ENCODE measurements at regions not wholly inside any gene's neighbourhood (a gene's known extent, or its start where the extent isn't known, plus 50 kb on each side); places are given as distances from the start of the nearest gene placed in this dataset.
"Not testable (repeated sequence)": the region's sequence is repeated elsewhere in the genome, so short reads cannot be mapped to it uniquely, and the experiment has no call there.

DNA sequence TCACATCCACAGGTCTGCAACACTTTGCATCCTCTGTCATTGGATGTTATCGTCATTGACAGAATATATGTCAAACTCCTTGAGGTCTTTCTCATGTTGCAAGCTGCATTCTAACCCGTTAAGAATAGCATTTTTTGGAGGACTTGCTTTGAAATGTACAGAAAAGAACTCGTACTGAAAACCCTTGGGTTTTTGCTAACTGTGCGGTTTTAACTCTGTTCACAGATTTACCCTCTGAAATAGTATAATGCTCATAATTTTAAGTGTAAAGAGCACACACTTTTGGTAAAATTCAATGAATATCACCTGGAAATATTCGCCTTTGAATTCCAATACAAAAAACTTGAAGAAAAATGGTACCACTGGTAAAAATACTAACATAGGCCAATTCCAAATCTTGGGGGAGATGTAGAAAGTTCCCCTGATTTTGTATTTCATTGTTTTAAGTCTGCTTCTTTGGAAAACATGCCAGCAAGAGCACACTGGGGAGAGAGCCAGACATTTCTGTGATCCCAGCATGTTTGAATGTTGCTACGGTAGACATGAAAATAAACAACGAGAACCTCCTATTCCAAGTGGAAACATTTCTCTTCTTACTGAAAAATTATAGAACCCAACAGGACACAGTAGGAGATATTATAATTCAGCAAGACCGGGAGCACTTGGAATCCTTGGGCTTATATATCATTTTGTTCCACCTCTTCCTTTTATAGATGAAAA is 446.0 kb downstream of the AEBP2 start:
- DNase-seq = no peak

DNA sequence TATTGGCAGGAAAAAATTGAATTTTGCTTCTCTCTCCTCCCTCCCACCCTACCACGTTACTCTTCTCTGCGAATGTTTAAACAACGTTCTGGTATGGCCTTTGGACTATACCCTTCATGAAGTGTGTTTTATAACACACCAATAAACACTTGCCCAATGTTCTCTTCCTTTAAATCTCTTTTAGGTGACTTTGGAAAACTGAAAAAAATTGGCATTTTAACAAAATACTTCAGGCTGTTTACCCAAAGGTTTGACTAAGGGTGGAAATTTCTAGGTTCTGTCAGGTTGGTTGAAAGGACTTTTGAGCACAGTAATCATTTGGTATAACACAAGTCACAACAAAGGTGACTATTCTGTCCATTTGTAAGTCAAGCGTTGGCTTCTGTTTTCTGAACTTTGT is 446.8 kb downstream of the AEBP2 start:
- no peak for DNase-seq

DNA sequence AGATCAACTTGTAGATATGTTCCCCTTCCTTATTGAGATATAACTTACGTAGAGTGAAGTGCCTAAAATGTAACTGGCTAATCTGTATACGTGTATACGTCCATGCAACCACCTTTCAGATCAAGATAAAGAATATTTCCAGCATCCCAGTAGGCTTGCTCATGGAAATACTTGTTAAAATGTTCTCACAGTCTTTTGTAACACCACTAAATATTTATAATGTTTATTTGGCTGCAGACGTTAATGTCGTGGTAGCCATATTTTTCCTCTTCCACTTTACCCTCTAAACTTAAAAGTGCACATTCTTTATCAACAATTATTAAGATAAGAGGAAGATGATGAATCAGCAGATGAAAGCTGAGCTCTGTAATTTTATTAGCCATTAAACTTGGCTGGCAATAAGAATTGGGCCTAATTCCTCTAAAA is 447.4 kb downstream of the AEBP2 start:
- DNase-seq = no peak

DNA sequence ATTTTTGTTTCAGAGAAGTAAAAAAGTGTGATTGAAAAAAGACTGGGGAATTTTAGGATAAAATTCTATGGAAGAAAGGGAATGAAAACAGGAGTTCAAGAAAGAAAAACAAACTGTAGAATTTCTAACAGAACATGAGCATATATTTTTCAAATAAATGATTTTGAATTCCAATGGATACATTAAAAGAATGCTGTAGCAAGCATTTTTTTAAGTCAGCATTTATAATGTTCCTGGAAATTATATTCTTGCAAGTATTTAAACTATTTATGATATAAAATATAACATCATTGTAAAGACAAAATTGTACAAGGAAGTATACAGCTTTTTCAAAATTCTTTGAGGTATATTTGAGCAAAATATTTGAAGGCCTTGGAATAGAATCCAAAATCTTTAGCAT is 450.7 kb downstream of the AEBP2 start:
- DNase-seq = no peak

DNA sequence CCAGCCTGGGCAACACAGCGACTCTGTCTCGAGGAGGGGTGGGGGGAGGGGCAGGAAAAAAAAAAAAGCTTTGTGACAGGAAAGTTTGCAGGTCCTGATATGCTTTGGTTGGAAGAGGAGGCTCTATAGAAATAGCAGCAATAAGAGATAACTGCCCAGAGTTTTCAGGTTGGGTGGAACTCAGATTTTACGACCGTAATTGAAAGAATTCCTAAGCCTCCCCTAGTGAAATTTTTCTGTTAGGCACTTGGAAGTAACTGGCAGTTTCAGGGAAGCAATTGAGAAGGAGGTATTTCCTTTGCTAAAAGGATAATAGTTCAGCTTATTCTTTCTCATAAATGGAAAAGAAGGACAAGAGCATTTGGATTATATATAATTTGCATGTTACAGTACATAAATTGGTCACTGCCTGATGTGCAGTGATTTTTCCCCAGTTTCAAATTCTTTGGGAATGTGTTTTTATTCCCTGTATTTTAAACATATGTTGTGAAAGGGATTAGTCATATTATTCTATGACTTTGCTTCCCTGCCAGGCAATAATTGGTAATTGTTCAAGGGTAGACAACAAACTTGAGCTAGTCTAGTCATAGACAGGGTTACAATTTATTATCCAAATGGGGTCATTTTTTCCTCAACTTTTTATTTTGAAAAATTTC is 452.8 kb downstream of the AEBP2 start:
- DNase-seq = no peak

DNA sequence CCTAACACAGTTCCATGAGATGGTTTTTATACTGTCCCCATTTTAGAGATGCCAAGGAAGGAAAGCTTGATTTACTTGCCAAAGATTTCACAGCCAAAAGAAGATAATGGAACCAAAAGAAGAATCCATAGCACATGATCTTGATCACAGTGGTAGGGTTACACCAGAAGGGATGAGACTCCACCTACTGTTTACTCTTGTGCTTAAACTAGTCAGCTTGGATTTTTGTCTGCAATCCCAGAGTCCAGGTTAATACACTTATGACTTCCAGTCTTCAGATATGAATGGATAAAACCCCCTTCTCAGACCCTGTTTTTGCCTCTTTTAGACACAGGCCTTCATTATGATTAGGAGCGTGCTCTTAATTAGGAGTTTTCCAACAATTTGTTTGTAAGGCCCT is 454.2 kb downstream of the AEBP2 start:
- DNase-seq = no peak

DNA sequence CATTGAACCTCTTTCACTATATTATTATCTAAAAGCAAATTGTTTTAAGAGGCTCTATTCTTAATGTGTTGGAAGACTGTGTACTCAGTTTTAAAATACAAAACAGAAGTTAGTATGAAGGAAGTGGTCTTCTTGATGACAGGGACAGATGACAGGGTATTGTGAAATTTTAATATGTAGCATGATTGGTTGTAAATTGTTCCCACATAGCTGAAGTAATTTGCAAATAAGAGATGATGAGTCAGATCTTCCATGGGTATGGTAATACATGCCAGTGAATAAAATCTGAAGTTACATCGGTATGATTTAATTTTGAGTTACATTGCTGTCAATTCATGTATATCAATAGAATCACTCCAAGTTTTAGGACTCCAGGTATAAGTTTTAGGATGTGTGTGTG is 454.8 kb downstream of the AEBP2 start:
- DNase-seq = no peak

DNA sequence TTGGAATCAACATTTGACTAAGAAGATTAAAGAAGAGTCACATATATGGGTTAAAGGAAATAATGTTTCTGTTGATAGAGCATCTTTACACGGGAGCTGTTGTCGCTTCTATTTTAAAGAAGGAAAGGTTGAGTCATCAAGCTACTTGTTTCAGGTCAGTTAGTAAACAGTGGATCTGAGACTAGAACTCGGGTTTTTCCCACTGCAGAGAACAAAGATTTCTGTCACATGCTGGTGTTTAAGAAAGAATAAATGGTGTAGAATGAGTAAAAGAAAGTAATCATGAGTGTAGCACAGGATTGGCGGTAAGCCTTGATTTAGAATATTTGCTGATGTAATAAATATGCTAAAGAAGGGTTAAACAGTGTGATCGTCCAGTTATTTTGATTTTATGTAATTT is 455.5 kb downstream of the AEBP2 start:
- DNase-seq = no peak

DNA sequence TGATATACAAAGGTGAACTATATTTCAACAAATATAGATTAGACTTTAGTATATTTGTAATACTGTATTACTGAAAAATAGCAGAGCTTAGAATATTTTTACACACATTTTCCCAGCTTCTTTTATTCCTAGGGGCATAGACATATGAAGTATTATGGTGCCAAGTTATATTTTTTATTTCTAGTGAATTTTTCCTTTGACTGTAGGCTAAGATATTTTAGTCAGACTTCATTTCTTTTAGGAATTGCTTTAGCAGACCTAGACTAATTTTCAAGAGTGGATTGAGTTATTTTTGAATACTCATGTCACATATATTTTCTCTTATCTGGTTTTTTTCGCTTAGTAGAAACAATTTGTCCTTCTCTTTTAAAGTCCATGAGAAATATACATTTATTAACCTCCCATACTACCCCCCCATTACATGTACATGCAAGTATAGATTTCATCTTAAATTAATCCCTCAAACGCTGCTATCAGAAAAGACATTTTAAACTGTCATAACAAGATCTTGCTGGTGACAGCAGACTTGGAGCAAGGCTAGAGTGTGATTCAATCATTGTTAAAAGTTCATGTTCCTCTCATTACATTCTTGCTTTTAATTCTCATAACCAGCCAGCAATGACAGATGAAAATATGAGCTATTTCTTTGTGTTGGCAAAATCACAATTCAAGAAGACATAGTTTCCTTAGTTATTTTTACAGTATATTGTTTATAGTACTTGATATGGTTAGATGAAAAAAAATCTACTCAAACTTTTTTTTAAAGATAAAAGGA is 456.1 kb downstream of the AEBP2 start:
- no peak for DNase-seq

DNA sequence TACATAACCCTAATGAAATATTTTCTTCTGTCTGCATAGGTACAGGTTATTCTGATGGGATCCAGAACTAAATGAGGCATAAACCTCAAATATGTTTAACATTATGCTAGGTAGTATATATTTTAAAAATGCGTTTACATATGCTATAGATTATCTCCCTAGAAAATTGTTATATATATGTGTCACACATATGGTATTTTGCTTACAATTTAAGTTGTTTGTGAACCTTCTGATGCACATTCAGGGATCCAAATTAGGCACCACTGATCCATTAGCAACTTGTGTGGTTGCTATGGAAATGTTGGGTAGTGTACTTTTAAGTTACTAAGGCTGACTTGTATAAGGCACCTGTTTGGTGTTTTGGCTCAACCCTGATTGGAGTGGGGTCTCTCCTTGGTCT is 456.7 kb downstream of the AEBP2 start:
- no peak for DNase-seq

DNA sequence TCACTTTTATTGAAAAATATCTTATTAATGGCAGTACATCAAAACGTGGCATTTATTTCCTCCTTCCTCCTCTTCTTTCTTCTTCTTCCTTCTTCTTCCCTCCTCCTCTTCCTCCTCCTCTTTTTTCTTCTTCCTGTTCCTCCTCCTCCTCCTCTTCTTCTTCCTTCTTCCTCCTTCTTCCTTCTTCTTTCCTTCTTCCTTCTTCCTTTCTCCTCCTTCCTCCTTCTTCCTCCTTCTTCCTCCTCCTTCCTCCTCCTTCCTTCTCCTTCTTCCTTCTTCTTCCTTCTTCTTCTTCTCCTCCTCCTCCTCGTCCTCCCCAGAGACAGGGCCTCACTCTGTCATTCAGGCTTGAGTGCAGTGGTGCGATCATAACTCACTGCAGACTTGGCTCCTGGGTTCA is 457.2 kb downstream of the AEBP2 start:
- DNase-seq = no peak

DNA sequence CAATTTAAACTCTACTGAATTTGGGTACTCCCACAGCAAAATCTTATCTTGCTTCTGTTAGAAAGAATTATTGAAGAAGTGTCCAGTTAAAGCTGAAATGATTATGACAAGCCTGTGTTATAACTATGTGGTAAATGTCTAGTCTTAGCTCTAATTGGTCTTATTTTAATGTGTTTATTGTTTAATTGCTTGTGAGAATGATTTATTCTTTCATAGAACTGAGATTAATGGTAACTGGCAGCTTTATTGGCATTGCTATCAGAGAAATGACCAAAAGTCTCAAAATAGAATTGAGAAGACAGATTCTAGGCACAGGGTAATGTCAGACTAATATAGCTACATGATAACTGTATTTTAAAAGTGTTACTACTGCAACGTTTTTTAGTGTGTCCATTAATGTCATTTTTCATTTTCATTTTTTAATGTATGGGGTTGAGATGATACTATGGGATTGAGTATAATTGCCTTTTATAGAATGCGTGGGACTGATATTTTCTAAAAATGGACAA is 458.7 kb downstream of the AEBP2 start:
- no peak for DNase-seq

DNA sequence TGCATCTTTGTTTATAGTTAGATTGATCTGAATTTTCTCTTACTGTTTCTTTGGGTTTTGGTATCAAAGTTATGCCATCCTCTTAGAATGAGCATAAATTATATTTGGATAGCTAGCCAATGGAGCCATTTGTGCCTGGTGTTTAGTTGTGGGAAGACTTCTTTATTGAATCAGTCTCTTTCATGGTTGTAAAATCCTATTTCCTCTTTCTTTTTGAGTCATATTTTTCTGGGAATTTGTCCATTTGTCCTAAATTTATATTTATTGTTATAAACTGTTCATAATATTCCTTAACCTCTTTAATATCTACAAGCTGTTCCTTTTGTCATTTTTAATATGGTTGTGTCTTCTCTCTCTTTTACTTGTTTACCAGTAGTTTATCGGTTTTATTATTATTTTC is 462.5 kb downstream of the AEBP2 start:
- no peak for DNase-seq

DNA sequence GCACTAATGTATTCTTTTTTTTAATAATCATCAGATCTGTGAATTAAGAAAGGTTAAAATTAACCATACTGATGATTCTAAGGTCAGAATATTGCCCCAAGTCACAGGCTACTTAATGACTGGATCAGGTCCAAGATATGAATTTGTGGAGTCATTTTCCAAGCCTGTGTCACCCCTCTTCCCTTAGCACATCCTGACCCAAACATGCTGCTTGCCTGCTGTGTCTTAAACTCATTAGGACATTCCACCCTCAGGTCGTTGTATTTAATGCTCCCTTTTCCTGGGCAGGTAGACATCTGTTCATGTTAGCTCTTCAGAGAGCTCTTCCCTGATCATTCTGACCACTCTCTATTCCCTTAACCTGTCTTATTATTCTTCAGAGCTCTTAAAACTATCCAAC is 463.5 kb upstream of the PDE3A start:
- DNase-seq = no peak

DNA sequence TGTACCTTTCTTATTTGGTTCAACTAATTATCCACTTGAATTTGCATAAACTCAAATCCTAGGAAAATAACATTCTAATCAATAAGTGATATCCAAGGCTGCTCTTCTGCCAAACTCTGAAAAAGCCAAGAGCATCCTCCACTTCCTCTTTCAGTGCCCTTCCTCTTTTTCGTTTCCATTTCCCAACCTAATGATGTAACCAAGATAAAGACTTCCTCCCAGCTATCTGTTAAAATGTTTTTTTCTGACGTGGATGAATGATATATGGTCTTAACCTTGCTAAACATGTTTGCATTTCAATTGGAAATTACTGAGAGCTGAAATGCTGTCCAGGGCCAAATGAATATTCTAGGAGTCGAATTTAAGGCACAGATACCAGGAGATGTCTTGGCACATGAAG is 459.5 kb upstream of the PDE3A start:
- DNase-seq = no peak

DNA sequence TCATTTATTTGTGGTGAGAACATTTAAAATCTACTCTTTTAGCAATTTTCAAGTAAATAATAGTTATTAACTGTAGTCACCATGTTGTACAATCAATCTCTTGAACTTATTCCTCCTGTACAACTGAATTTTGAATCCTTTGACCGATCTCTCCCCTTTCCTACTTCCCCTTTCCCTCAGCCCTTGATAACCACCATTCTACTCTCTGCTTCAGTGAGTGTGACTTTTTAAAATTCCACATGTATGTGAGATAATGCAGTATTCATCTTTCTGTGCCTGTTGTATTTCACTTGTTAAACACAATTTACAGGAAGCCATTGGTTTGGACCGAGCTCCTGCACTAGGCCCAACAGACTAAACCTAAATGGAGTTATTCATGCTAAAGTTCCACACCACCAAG is 458.9 kb upstream of the PDE3A start:
- DNase-seq = no peak

DNA sequence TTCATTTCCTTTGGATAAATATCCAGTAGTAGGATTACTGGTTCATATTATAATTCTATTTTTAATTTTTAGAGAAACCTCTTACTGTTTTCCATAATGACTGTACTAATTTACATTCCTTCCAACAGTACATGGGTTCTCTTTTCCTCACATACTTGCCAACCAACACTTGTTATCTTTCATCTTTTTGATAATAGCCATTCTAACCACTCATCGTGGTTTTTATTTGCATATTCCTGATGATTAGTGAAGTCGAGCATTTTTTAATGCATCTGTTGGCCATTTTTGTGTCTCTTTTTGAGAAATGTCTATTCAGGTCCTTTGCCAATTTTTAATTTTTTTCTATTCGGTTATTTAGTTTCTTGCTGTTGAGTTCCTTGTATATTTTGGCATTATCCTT is 457.7 kb upstream of the PDE3A start:
- no peak for DNase-seq

DNA sequence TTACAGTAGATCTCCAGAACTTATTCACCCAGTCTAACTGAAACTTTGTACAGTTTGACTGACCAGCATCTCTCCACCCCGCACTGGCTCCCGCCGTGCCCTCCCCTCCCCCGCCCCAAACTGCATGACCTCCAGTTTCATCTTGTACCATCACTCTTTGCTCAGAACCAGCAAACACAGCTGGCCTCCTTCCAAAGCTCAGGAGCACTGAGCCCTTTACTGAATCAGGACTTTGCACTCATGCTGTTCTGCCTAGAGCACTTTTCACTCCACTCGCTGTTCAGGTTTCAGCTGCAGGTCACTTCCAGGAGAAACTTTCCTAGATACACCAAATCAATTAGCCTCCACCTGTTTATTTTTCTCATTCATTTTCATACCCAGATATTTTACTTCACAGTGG is 455.3 kb upstream of the PDE3A start:
- no peak for DNase-seq

DNA sequence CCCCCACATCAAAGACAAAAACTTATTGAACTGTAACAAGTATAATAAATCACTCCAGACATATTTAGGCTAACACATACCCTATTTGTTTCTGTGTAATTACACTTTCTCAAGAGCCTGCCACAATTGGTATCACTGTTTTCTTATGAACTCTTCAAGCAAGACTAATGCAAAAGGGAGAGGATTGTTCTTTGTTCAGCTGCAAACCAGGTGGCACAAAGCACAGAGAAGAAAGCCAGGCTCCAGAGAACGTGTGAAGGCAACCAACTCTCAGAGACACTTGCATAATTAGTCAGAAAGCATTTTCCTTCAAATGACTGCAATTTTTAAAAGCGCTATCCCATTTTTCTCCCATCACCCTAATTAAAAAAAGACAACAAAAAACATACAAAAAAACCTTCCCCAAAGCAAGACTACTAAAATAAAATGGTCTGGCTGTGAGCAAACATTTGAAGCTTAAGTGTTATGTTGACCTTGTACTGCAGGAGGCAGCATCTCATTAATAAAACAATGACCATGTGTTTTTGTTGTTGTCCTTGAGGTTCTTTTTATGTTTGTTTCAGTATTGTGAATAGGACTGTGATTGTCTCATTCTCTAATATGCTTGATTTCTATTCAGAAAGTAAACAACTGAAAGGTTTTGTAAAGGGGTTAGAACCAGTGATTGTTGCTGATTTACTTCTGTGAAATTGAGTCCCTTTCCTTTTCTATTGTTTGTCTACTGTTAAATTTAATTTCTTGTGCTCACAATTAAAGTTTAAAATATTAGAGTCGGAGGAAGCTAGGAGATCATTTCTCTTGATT is 452.7 kb upstream of the PDE3A start:
- DNase-seq = peak; percentile 85

DNA sequence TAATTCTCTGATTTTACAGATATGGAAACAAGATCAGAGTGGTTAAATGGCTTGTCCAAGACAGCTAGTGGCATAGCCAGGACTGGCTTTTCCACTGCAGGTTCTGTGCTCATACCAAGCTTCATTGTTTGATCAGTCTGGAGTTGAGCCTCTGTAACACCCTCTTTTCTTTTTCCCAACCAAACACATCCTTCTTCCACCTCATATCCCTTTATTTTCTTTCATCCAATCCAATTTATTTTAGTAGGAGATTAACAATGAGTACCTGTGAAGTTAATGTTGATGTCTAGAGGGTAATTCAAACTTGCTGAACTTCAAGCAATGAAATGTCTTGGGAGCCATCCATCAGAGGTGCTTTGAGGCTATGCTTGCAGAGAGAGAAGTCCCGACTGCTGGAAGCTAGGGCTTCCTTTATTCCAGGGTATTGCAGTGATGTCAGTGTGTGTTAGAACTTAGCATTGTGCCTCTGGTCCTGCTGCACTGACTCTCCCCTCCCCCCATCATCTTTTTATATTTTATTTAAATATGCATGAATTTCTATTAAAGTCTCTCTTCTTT is 452.1 kb upstream of the PDE3A start:
- no peak for DNase-seq

DNA sequence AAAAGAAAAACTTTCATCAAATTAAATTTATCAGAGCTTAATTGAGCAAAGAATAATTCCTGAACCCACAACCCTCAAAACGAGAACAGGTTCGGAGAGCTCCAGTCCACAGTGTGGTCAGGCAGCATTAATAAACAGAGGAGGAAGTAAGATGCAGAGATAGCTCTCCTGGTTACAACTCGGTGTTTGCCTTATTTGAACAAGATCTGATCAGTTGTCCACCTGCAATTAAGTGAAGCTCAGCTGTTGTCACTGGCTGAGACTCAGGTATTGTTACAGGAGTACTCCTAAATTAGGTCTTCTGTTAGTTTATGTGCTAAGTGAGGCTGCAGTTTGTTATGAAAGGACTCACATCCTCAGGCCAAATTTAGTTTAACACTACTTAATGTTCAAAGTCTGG is 451.4 kb upstream of the PDE3A start:
- no peak for DNase-seq

DNA sequence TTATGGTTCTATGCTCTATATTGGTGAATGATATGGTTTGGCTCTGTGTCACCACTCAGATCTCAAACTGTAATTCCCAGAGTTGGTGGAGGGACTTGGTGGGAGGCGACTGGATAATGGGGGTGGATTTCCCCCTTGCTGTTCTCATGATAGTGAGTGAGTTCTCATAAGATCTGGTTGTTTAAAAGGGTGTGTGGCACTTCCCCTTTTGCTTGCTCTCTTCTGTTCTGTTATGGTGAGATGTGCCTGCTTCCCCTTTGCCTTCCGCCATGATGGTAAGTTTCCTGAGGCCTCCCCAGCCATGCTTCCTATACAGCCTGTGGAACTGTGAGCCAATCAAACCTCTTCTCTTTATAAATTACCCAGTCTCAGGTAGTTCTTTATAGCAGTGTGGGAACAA is 446.6 kb upstream of the PDE3A start:
- not testable (repeated sequence) for DNase-seq

DNA sequence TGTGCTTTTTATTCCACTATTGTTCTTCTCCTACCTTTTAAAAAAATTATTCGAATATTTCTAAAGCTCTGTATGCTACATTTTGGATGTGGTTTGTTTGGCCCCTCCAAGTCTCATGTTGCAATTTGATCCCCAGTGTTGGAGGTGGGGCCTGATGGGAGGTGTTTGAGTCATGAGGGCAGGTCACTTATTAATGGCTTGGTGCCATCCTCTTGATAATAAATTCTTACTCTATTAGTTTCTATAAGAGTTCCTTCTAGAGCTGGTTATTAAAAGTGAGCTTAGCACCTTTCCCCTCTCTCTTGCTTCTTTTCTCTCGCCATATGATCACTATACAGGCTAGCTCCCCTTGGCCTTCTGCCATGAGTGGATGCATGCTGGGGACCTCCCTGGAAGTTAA is 445.6 kb upstream of the PDE3A start:
- no peak for DNase-seq

Measured in NCI-H187 treated with DMSO at 0.1 percent for 48 hours (cell line).